GM12865 (cell line): ENCODE measurements at regions not wholly inside any gene's neighbourhood (a gene's known extent, or its start where the extent isn't known, plus 50 kb on each side); places are given as distances from the start of the nearest gene placed in this dataset.

Experiments used
- DNase-seq: peaks from one replicate; pipeline ENCODE4 v3.0.0; 2010; ENCODE audit warnings: low read depth
- H3K4me3 ChIP-seq: 2 replicates; pipeline ENCODE4 v1.5.1; 2011; ENCODE audit warnings: mild to moderate bottlenecking, low read depth, low read length, control low read depth
- TF ChIP-seq, protein P1 (sequence below): IDR thresholded peaks from 2 replicates; pipeline ENCODE4 v1.5.1; 2011; ENCODE audit warnings: low read length, control low read depth, low read depth, inconsistent platforms; ENCODE audit not compliant: insufficient read depth; ENCODE audit errors: missing control alignments

DNA sequence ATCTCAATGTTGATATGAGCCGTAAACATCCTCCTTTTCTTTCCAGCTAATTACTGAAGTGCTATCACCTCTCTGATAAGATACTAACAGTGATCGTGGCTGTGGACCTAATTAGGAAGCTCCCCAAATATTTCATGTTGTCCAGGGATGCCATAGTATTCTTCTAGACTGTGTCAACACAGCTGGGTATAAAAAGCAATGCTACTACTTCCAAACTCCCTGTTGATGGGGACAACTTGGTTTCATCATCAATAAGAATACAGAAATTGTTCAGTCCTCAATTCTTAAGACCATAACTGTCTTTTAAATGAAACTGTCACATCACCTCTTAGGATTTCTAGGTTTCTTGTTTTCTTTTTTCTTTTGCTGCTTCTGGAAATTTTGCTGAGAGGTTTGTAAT, 530.6 kb downstream of the TOX3 start:
- TF ChIP-seq, protein P1, sequence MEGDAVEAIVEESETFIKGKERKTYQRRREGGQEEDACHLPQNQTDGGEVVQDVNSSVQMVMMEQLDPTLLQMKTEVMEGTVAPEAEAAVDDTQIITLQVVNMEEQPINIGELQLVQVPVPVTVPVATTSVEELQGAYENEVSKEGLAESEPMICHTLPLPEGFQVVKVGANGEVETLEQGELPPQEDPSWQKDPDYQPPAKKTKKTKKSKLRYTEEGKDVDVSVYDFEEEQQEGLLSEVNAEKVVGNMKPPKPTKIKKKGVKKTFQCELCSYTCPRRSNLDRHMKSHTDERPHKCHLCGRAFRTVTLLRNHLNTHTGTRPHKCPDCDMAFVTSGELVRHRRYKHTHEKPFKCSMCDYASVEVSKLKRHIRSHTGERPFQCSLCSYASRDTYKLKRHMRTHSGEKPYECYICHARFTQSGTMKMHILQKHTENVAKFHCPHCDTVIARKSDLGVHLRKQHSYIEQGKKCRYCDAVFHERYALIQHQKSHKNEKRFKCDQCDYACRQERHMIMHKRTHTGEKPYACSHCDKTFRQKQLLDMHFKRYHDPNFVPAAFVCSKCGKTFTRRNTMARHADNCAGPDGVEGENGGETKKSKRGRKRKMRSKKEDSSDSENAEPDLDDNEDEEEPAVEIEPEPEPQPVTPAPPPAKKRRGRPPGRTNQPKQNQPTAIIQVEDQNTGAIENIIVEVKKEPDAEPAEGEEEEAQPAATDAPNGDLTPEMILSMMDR = no peak
- no peak overlapping the region for H3K4me3 ChIP-seq
- DNase-seq = no peak

- DNase-seq = no peak
- TF ChIP-seq, protein P1 = no peak
- no peak overlapping the region for H3K4me3 ChIP-seq
Observed at GRCh38 chr16:52005551-52005950, 541.4 kb downstream of the TOX3 start.

DNA sequence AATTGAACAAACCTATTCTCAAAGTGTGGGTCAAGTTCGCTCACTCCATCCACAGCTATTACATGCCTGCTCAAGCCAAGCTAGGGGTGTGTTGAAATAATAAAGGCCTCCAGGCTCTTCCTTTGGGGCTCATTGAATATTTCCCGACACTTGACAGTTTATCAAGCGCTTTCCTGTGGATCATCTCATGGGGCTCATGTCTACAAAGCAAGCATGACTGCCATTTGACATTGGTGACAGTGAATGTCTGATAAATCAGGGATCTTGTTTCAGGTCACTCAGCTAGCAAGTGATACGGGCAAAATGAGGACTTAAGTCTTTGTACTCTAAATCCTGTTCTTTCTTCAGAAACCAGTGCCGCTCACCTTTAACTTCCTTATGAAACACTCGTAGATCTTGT, 542.6 kb downstream of the TOX3 start:
- H3K4me3 ChIP-seq = no peak overlapping the region
- DNase-seq = no peak
- TF ChIP-seq, protein P1 = no peak

DNA sequence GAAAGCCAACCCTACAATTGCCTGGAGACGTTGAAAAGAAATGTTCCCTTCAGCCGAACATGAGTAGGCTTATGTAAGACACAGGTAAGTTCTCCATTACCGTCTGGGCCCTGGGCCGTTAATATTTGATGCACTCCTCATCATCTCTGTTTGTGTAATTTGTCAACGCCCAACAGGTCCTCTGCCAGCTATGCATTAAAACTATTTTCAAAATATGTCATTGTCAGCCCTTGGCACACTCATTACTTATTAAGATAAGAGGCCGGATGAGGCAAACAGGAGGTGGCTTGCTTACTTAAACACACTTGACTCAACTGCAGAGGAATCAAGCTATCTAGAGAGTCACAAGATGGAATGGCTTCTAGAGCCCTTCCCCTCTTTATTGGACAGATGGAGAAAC, 544.9 kb downstream of the TOX3 start:
- no peak for DNase-seq
- no peak overlapping the region for H3K4me3 ChIP-seq
- TF ChIP-seq, protein P1 = no peak

- no peak for DNase-seq
- H3K4me3 ChIP-seq = no peak overlapping the region
- TF ChIP-seq, protein P1 = no peak
Observed at GRCh38 chr16:51996516-51996915, 550.4 kb downstream of the TOX3 start.

DNA sequence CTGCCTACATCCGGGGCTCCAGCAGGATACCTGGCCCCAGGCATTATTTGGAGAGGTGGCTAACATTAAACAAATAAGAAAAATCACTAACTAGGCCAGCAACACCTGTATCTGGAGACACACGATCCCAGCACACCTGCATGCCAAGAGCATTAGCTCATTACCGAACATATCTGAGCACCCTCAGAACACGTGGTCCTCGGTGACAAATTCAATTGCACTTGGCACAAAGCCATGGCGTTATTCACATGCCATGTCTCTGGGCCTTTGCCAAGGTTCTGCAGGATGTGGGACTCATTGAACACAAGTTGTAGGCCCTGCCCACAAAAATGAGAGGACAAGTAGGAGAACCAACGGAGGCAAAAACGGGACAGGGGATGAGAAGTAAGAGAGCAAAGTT, 552.3 kb downstream of the TOX3 start:
- DNase-seq = no peak
- no peak overlapping the region for H3K4me3 ChIP-seq
- TF ChIP-seq, protein P1 = no peak

- H3K4me3 ChIP-seq = no peak overlapping the region
- no peak for DNase-seq
- TF ChIP-seq, protein P1 = no peak
Observed at GRCh38 chr16:51989637-51990230, 557.2 kb downstream of the TOX3 start.
